Calu3 (cell line): ENCODE measurements at regions not wholly inside any gene's neighbourhood (a gene's known extent, or its start where the extent isn't known, plus 50 kb on each side); places are given as distances from the start of the nearest gene placed in this dataset.

Source experiments
- BruUV-seq: library from RNA; stranded (reverse); fragments of 400-500 nt; replicated peaks from 2 replicates; lab custom pipeline; 2021; lab: Mats Ljungman, UMichigan
- CTCF ChIA-PET: fragments of 300-600 bp; sonication (Branson Sonifier 250); formaldehyde crosslinking; loops from one replicate; lab custom pipeline; 2022; ENCODE audit warnings: antibody characterized with exemption; lab: Charles Lee
- DNase-seq: peaks from one replicate; pipeline ENCODE4 v3.0.0; 2022
- H3K27ac Mint-ChIP-seq: one replicate; pipeline ENCODE4 v1.8.0; 2022; ENCODE audit warnings: mixed read lengths; ENCODE audit not compliant: unreplicated experiment
- H3K27me3 Mint-ChIP-seq: one replicate; pipeline ENCODE4 v1.8.0; 2022; ENCODE audit warnings: mixed read lengths; ENCODE audit not compliant: unreplicated experiment
- H3K36me3 Mint-ChIP-seq: one replicate; pipeline ENCODE4 v1.8.0; 2022; ENCODE audit warnings: mild to moderate bottlenecking, moderate library complexity, mixed read lengths; ENCODE audit not compliant: insufficient read depth, unreplicated experiment
- H3K4me1 Mint-ChIP-seq: one replicate; pipeline ENCODE4 v1.8.0; 2022; ENCODE audit warnings: mild to moderate bottlenecking, low read depth, mixed read lengths; ENCODE audit not compliant: unreplicated experiment
- H3K4me3 Mint-ChIP-seq: one replicate; pipeline ENCODE4 v1.8.0; 2022; ENCODE audit warnings: mild to moderate bottlenecking, low read depth, moderate library complexity, mixed read lengths; ENCODE audit not compliant: unreplicated experiment
- H3K9me3 Mint-ChIP-seq: one replicate; pipeline ENCODE4 v1.8.0; 2022; ENCODE audit warnings: low read depth, mixed read lengths; ENCODE audit not compliant: unreplicated experiment
- intact Hi-C: fragments of 100-400 bp; cut with micrococcal nuclease; formaldehyde crosslinking; loops from one replicate; pipeline ENCODE4 v1.10.0; 2022; ENCODE audit not compliant: unreplicated experiment
- TF ChIP-seq, protein P1 (sequence below): fragments of 200-600 bp; IDR thresholded peaks from one replicate; pipeline ENCODE4 v1.8.0; 2022; ENCODE audit warnings: antibody characterized with exemption; ENCODE audit not compliant: unreplicated experiment

- no TSS peak for BruUV-seq
- no peaks in the 10 kb centered on the region for H3K4me1 Mint-ChIP-seq
- intact Hi-C loops = no loop called here
- H3K27ac Mint-ChIP-seq = no peak overlapping the region
- no peak for DNase-seq
- TF ChIP-seq, protein P1, sequence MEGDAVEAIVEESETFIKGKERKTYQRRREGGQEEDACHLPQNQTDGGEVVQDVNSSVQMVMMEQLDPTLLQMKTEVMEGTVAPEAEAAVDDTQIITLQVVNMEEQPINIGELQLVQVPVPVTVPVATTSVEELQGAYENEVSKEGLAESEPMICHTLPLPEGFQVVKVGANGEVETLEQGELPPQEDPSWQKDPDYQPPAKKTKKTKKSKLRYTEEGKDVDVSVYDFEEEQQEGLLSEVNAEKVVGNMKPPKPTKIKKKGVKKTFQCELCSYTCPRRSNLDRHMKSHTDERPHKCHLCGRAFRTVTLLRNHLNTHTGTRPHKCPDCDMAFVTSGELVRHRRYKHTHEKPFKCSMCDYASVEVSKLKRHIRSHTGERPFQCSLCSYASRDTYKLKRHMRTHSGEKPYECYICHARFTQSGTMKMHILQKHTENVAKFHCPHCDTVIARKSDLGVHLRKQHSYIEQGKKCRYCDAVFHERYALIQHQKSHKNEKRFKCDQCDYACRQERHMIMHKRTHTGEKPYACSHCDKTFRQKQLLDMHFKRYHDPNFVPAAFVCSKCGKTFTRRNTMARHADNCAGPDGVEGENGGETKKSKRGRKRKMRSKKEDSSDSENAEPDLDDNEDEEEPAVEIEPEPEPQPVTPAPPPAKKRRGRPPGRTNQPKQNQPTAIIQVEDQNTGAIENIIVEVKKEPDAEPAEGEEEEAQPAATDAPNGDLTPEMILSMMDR = no peak
- peaks cover 23% of the 10 kb centered on the region for H3K9me3 Mint-ChIP-seq
- H3K27me3 Mint-ChIP-seq = peaks cover 15% of the 10 kb centered on the region
- CTCF ChIA-PET = no interaction called here
- H3K4me3 Mint-ChIP-seq = no peak overlapping the region
- no peaks in the 10 kb centered on the region for H3K36me3 Mint-ChIP-seq
Measured at GRCh38 chr18:77359561-77360314, 110.1 kb downstream of the GALR1 start.

DNA sequence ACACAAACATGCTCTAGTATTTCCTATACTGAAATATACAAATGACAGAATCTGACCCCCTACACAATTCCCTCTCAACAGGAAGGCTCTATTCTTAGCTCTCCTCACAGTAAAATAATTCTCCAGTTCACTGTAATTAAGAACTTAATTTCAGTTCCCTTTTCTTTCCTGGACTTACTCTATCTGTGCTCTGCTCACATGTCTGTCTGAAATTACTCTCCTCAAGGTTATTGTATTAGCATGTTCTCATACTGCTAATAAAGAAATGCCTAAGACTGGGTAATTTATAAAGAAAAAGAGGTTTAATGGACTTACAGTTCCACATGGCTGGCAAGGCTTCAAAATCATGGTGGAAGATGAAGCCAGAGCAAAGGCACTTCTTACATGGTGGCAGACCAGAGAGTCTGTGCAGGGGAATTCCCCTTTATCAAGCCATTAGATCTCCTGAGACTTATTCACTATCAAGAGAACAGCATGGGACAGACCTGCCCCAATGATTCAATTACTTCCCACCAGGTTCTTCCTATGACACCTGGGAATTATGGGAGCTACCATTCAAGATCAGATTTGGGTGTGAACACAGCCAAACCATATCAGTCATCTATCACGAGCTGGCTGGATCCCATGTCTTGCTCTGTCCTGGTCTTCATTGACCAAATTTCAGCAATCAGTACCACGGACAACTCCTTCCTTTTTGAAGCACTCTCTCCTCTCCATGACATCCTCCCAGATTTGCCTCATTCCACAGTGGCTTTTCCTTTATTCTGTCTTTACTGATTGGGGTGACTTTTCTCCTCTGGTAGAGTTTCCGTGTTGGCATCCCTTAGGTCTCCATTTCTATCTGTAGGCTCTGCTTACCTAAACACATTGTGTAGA, 110.9 kb downstream of the GALR1 start:
- Mint-ChIP-seq H3K27me3 (peaks cover 23% of the 10 kb centered on the region), H3K36me3 (no peaks in the 10 kb centered on the region), H3K4me3 (no peak overlapping the region), H3K4me1 (no peaks in the 10 kb centered on the region), H3K9me3 (peaks cover 19% of the 10 kb centered on the region), H3K27ac (no peak overlapping the region)
- intact Hi-C loops = no loop called here
- BruUV-seq = no TSS peak
- DNase-seq = no peak
- CTCF ChIA-PET = no interaction called here
- TF ChIP-seq, protein P1 = no peak

DNA sequence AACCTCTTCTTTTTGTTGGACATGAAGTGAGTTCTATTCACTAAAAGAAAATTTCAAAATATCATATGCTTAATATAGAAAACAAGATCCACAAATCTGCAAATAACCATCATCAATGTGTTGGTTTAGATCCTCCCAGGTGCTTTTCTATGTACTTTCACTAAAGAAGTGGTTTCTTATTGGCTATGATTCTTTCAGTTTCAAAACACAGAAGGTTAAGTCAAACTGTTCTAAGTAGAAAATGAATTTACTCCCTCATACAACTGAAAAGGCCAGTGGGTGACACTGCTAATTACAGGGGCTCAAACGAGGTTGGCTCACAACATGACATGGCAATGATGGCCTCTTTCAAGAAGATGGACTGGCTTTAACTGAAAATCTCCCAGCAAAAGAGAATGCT, 111.7 kb downstream of the GALR1 start:
- intact Hi-C loops = no loop called here
- DNase-seq = no peak
- TF ChIP-seq, protein P1 = no peak
- no peak overlapping the region for H3K4me3 Mint-ChIP-seq
- H3K27ac Mint-ChIP-seq = no peak overlapping the region
- CTCF ChIA-PET = no interaction called here
- peaks cover 31% of the 10 kb centered on the region for H3K27me3 Mint-ChIP-seq
- no peaks in the 10 kb centered on the region for H3K4me1 Mint-ChIP-seq
- no peaks in the 10 kb centered on the region for H3K36me3 Mint-ChIP-seq
- no TSS peak for BruUV-seq
- peaks cover 21% of the 10 kb centered on the region for H3K9me3 Mint-ChIP-seq

DNA sequence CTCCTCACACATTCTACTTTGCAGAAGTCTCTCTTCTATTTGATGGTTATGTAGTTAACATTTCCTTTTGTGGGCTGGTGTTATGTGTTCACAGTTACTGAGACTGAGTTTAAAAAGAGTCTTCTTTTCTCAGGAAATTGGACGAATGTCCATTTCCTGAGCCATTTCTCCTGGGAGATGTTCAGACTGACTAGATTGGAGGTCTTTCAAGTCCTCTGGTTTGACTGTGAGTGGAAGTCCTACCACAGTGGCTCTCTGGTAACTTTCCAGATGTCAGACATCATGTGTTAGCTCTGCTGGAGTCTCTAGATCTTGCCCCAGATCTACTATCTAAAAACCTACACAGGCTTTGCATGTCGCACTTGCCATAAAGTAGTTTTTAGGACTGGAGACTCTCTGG, 116.0 kb downstream of the GALR1 start:
- intact Hi-C loops = no loop called here
- CTCF ChIA-PET = interaction anchor here (0.6 kb wide), 1 partner anchor 21 kb away, joined by 3 read pairs; no protein-coding TSS in a partner anchor
- TF ChIP-seq, protein P1 = no peak
- Mint-ChIP-seq H3K27me3 (peaks cover 71% of the 10 kb centered on the region), H3K36me3 (no peaks in the 10 kb centered on the region), H3K4me1 (no peaks in the 10 kb centered on the region), H3K9me3 (peaks cover 17% of the 10 kb centered on the region), H3K27ac (no peak overlapping the region), H3K4me3 (no peak overlapping the region)
- no peak for DNase-seq
- BruUV-seq = no TSS peak
